ENCODE measurements at regions not wholly inside any gene's neighbourhood (a gene's known extent, or its start where the extent isn't known, plus 50 kb on each side); places are given as distances from the start of the nearest gene placed in this dataset.

DNA sequence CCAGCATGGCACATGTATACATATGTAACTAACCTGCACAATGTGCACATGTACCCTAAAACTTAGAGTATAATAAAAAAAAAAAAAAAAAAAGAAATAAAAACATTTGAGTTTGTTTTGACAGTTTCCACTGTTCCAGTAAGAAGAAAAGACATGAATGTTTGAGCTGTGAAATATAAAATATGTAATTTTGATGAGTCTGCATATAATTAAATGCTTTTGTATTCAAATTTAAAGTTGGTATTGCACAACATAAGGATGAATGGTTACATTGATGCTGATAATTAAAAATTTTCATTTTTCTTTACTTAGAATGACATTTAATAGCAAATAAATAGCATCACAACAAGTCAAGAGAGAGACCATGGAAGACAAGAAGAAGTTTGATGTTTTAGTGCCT, 212.0 kb upstream of the RRP15 start (continued):
- TF ChIP-seq, protein P1, sequence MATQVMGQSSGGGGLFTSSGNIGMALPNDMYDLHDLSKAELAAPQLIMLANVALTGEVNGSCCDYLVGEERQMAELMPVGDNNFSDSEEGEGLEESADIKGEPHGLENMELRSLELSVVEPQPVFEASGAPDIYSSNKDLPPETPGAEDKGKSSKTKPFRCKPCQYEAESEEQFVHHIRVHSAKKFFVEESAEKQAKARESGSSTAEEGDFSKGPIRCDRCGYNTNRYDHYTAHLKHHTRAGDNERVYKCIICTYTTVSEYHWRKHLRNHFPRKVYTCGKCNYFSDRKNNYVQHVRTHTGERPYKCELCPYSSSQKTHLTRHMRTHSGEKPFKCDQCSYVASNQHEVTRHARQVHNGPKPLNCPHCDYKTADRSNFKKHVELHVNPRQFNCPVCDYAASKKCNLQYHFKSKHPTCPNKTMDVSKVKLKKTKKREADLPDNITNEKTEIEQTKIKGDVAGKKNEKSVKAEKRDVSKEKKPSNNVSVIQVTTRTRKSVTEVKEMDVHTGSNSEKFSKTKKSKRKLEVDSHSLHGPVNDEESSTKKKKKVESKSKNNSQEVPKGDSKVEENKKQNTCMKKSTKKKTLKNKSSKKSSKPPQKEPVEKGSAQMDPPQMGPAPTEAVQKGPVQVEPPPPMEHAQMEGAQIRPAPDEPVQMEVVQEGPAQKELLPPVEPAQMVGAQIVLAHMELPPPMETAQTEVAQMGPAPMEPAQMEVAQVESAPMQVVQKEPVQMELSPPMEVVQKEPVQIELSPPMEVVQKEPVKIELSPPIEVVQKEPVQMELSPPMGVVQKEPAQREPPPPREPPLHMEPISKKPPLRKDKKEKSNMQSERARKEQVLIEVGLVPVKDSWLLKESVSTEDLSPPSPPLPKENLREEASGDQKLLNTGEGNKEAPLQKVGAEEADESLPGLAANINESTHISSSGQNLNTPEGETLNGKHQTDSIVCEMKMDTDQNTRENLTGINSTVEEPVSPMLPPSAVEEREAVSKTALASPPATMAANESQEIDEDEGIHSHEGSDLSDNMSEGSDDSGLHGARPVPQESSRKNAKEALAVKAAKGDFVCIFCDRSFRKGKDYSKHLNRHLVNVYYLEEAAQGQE (IDR thresholded peaks at IDR 0.05), result no peak

- H3K36me3 ChIP-seq (ENCODE audit: control insufficient read depth in 4 of 4, insufficient read depth in 3 of 4, low read depth in 1 of 4, low read length in 3 of 4), result no peaks in the 10 kb centered on the region
- H3K4me1 ChIP-seq (ENCODE audit: control insufficient read depth in 4 of 4, insufficient read depth in 4 of 4, low read length in 3 of 4), result no peaks in the 10 kb centered on the region
- H3K27ac ChIP-seq (ENCODE audit: low read depth in 1 of 2, low read length in 2 of 2), result no peak overlapping the region
- DNase-seq (ENCODE audit: low spot score), result no peak
- H3K4me3 ChIP-seq (ENCODE audit: low read depth in 1 of 3, low read length in 3 of 3), result no peak overlapping the region
- TF ChIP-seq TAF1 (conservative IDR thresholded peaks at IDR 0.05) (no peak), FOXA1 (IDR thresholded peaks at IDR 0.05) (no peak), ATF3 (IDR thresholded peaks at IDR 0.05) (no peak), RXRA (IDR thresholded peaks at IDR 0.05) (no peak), RAD21 (IDR thresholded peaks at IDR 0.05) (no peak), CTCF (IDR thresholded peaks at IDR 0.05; ENCODE audit: low read depth, low read length, missing input control) (no peak), HNF4A (conservative IDR thresholded peaks at IDR 0.05) (no peak), JUND (IDR thresholded peaks at IDR 0.05) (no peak), GABPA (IDR thresholded peaks at IDR 0.05 in 1 of 2, conservative IDR thresholded peaks at IDR 0.05 in 1 of 2) (no peak), YY1 (IDR thresholded peaks at IDR 0.05) (no peak), SP1 (IDR thresholded peaks at IDR 0.05) (no peak), FOXA2 (IDR thresholded peaks at IDR 0.05) (no peak), HNF4G (IDR thresholded peaks at IDR 0.05) (no peak)
- TF ChIP-seq, protein P1 (IDR thresholded peaks at IDR 0.05), result no peak
- TF ChIP-seq, protein P2, sequence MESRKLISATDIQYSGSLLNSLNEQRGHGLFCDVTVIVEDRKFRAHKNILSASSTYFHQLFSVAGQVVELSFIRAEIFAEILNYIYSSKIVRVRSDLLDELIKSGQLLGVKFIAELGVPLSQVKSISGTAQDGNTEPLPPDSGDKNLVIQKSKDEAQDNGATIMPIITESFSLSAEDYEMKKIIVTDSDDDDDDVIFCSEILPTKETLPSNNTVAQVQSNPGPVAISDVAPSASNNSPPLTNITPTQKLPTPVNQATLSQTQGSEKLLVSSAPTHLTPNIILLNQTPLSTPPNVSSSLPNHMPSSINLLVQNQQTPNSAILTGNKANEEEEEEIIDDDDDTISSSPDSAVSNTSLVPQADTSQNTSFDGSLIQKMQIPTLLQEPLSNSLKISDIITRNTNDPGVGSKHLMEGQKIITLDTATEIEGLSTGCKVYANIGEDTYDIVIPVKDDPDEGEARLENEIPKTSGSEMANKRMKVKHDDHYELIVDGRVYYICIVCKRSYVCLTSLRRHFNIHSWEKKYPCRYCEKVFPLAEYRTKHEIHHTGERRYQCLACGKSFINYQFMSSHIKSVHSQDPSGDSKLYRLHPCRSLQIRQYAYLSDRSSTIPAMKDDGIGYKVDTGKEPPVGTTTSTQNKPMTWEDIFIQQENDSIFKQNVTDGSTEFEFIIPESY (IDR thresholded peaks at IDR 0.05), result no peak
- TF ChIP-seq, protein P3, sequence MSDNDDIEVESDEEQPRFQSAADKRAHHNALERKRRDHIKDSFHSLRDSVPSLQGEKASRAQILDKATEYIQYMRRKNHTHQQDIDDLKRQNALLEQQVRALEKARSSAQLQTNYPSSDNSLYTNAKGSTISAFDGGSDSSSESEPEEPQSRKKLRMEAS (IDR thresholded peaks at IDR 0.05), result no peak
- H3K27me3 ChIP-seq (ENCODE audit: control insufficient read depth in 4 of 4, insufficient read depth in 4 of 4, low read length in 3 of 4), result no peaks in the 10 kb centered on the region
- H3K9ac ChIP-seq (ENCODE audit: low read depth in 1 of 2, low read length in 2 of 2), result no peak overlapping the region
- WGBS, result 65% methylated on average over 3 of the region's 3 CpGs
- H3K9me3 ChIP-seq (ENCODE audit: control insufficient read depth in 4 of 4, low read length in 3 of 4), result no peaks in the 10 kb centered on the region
These were observed 206.2 kb upstream of the RRP15 start for GRCh38 chr1:218078916-218079315.

Data from liver (tissue), 8 donors.